Upper lobe of left lung (tissue), 6 donors: ENCODE measurements at regions not wholly inside any gene's neighbourhood (a gene's known extent, or its start where the extent isn't known, plus 50 kb on each side); places are given as distances from the start of the nearest gene placed in this dataset.

ENCODE experiments used
- ATAC-seq, 2 donors: fragments of 200-7000 bp; cut with Tn5 transposase; one replicate each; pipeline ENCODE4 v1.9.1; 2022; ENCODE audit warnings: mild to moderate bottlenecking in 2 of 2, moderate library complexity in 2 of 2; ENCODE audit not compliant: low FRiP score in 2 of 2
- DNase-seq, 2 donors: peaks; one replicate each; pipeline ENCODE4 v3.0.0-alpha.2; 2019 to 2020
- H3K27ac ChIP-seq, 4 donors: fragments of 200-600 bp; sonication (generic); one replicate each; pipeline ENCODE4 v1.5.1; 2016 to 2019
- H3K27me3 ChIP-seq, 4 donors: fragments of 200-600 bp; sonication (generic); one replicate each; pipeline ENCODE4 v1.5.1; 2017 to 2019
- H3K36me3 ChIP-seq, 4 donors: fragments of 200-600 bp; sonication (generic); one replicate each; pipeline ENCODE4 v1.5.1; 2016 to 2019
- H3K4me1 ChIP-seq, 4 donors: fragments of 200-600 bp; sonication (generic); one replicate each; pipeline ENCODE4 v1.5.1; 2018 to 2019
- H3K4me3 ChIP-seq, 4 donors: fragments of 200-600 bp; sonication (generic); one replicate each; pipeline ENCODE4 v1.5.1; 2017 to 2019; ENCODE audit warnings: mild to moderate bottlenecking in 2 of 4, moderate library complexity in 1 of 4
- H3K9me3 ChIP-seq, 4 donors: fragments of 200-600 bp; sonication (generic); one replicate each; pipeline ENCODE4 v1.5.1; 2018 to 2019
- CTCF ChIP-seq, 6 experiments: fragments of 450-650 bp in 4 of 6; fragments of 200-600 bp in 2 of 6; sonication (generic) in 2 of 6; IDR thresholded peaks; one replicate each; pipeline ENCODE4 v1.5.1; 2016 to 2019; ENCODE audit warnings: antibody characterized with exemption in 6 of 6
- EP300 ChIP-seq, 4 donors: sonication (generic); formaldehyde crosslinking; IDR thresholded peaks; one replicate each; pipeline ENCODE4 v1.5.1; 2017; ENCODE audit warnings: antibody characterized with exemption in 4 of 4, control low read depth in 2 of 4
- POLR2A ChIP-seq, 4 donors: fragments of 450-650 bp; IDR thresholded peaks; one replicate each; pipeline ENCODE4 v1.5.1; 2016 to 2017; ENCODE audit warnings: antibody characterized with exemption in 4 of 4, mild to moderate bottlenecking in 2 of 4
- POLR2AphosphoS5 ChIP-seq, 2 donors: sonication (generic); formaldehyde crosslinking; IDR thresholded peaks; one replicate each; pipeline ENCODE4 v1.5.1; 2017; ENCODE audit warnings: antibody characterized with exemption in 2 of 2
- WGBS, 2 donors: methylation state at CpG; one replicate each; pipeline ENCODE4 v1.1.5; 2017 to 2018; 5-methylcytosine and 5-hydroxymethylcytosine counted together
- donor health status: DM: no; HTN: no; CAD: no; lungs with moderate emphysema.
- donor health status: DM: no; HTN: yes; CAD: no; lungs with severe emphysema.

DNA sequence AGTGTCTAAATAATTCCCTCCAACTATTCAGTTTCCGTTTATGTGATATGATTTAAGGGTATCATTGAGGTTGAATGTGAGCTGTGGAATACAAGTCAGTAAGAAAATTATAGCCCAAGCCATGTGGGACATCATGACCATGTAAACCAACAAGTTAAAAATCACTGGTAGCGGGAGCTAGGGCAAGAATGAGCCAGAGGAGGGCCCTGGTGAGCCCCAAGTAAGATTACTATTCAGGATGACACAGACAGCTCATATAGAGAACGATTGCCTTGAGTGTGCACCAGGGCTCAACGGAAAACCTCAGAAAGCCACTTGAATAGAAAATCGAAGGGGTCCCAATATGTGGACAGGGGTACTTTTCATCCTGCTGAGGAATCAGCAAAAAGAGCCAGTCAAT is 87.8 kb upstream of the RBMS1 start:
- Histone ChIP-seq H3K36me3 (no peaks in the 10 kb centered on the region), H3K4me1 (peaks cover 11 to 19% (median 15%) of the 10 kb centered on the region in 4 donors), H3K27ac (no peak overlapping the region), H3K4me3 (no peak overlapping the region), H3K27me3 (no peaks in the 10 kb centered on the region), H3K9me3 (no peaks in the 10 kb centered on the region)
- DNase-seq: no peak
- ATAC-seq: no peak
- TF ChIP-seq CTCF (IDR thresholded peaks at IDR 0.05): no peak
- TF ChIP-seq POLR2A (IDR thresholded peaks at IDR 0.05): no peak
- no peak for TF ChIP-seq POLR2AphosphoS5 (IDR thresholded peaks at IDR 0.05)
- TF ChIP-seq EP300 (IDR thresholded peaks at IDR 0.05): no peak
- WGBS, 2 donors: 85 to 87% methylated on average over 5 of the region's 5 CpGs

DNA sequence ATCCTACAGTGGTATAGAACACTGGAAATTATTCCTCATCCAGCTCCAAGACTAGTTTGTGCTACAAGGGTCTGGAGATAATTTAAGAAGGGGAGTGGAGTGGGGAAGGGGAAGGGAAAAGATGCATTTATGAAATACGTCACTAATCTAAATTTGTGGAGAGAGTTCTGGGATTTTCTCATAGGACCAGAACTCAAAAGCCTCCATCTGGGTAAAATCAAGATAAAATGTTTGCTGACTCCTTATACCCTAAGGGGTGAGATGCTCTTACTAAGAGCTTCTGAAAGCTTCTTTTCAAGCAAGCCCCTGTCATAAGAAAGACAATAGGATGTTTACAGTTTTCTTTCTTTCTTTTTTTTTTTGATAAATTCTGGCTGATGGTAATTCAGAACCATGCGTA is 88.5 kb upstream of the RBMS1 start:
- Histone ChIP-seq H3K4me1 (peaks cover 11 to 19% (median 15%) of the 10 kb centered on the region in 4 donors), H3K36me3 (no peaks in the 10 kb centered on the region), H3K9me3 (no peaks in the 10 kb centered on the region), H3K27ac (no peak overlapping the region), H3K4me3 (no peak overlapping the region), H3K27me3 (no peaks in the 10 kb centered on the region)
- ATAC-seq: no peak
- 85 to 91% methylated on average over 2 of the region's 2 CpGs for WGBS, 2 donors
- no peak for DNase-seq
- no peak for TF ChIP-seq EP300 (IDR thresholded peaks at IDR 0.05)

- Histone ChIP-seq H3K4me1 (peaks cover 11 to 19% (median 15%) of the 10 kb centered on the region in 4 donors), H3K9me3 (no peaks in the 10 kb centered on the region), H3K4me3 (no peak overlapping the region), H3K36me3 (no peaks in the 10 kb centered on the region), H3K27ac (no peak overlapping the region), H3K27me3 (no peaks in the 10 kb centered on the region)
- no peak for TF ChIP-seq POLR2AphosphoS5 (IDR thresholded peaks at IDR 0.05)
- TF ChIP-seq EP300 (IDR thresholded peaks at IDR 0.05): no peak
- DNase-seq (no peak), ATAC-seq (peak; percentile 62 to 67)
- 53 to 58% methylated on average over 3 of the region's 3 CpGs for WGBS, 2 donors
Observed at GRCh38 chr2:160582490-160583145, 89.0 kb upstream of the RBMS1 start.

GRCh38 chr2:160583146-160583535 is 89.5 kb upstream of the RBMS1 start:
- no peaks in the 10 kb centered on the region for H3K9me3 ChIP-seq
- H3K4me1 ChIP-seq: peaks cover 11 to 19% (median 15%) of the 10 kb centered on the region in 4 donors
- TF ChIP-seq CTCF (IDR thresholded peaks at IDR 0.05): no peak
- no peak for TF ChIP-seq POLR2AphosphoS5 (IDR thresholded peaks at IDR 0.05)
- TF ChIP-seq POLR2A (IDR thresholded peaks at IDR 0.05): no peak
- peak overlapping the region in 1 of 4 donors; percentile 2 for H3K27ac ChIP-seq
- no peaks in the 10 kb centered on the region for H3K27me3 ChIP-seq
- DNase-seq (no peak), ATAC-seq (peak; percentile 21 to 59)
- H3K36me3 ChIP-seq: no peaks in the 10 kb centered on the region
- WGBS, 2 donors: 29 to 35% methylated on average over 1 of the region's 1 CpG
- H3K4me3 ChIP-seq: no peak overlapping the region

GRCh38 chr2:160583813-160584537 is 90.4 kb upstream of the RBMS1 start:
- Histone ChIP-seq H3K36me3 (no peaks in the 10 kb centered on the region), H3K4me3 (no peak overlapping the region), H3K27me3 (no peaks in the 10 kb centered on the region), H3K27ac (peak overlapping the region in 1 of 4 donors; percentile 2), H3K4me1 (peaks cover 11 to 19% (median 15%) of the 10 kb centered on the region in 4 donors), H3K9me3 (no peaks in the 10 kb centered on the region)
- WGBS, 2 donors: 93 to 95% methylated on average over 8 of the region's 8 CpGs
- no peak for TF ChIP-seq POLR2A (IDR thresholded peaks at IDR 0.05)
- TF ChIP-seq POLR2AphosphoS5 (IDR thresholded peaks at IDR 0.05): no peak
- TF ChIP-seq EP300 (IDR thresholded peaks at IDR 0.05): no peak
- no peak for TF ChIP-seq CTCF (IDR thresholded peaks at IDR 0.05)
- DNase-seq (no peak), ATAC-seq (no peak)
